ENCODE measurements at regions not wholly inside any gene's neighbourhood (a gene's known extent, or its start where the extent isn't known, plus 50 kb on each side); places are given as distances from the start of the nearest gene placed in this dataset.
"Not testable (repeated sequence)": the region's sequence is repeated elsewhere in the genome, so short reads cannot be mapped to it uniquely, and the experiment has no call there.

GRCh38 chr5:164497311-164498064, 992.1 kb downstream of the MAT2B start:
- DNase-seq (ENCODE audit: low read depth), result no peak

- no peak for DNase-seq (ENCODE audit: low read depth)
These were observed 993.0 kb downstream of the MAT2B start for GRCh38 chr5:164498438-164498837.

GRCh38 chr5:164500856-164501255, 995.4 kb downstream of the MAT2B start:
- DNase-seq (ENCODE audit: low read depth), result no peak

GRCh38 chr5:164501344-164501743, 995.9 kb downstream of the MAT2B start:
- no peak for DNase-seq (ENCODE audit: low read depth)

GRCh38 chr5:164504141-164504772, 998.8 kb downstream of the MAT2B start:
- peak; percentile 53 for DNase-seq (ENCODE audit: low read depth)

GRCh38 chr5:164505791-164506190, 1000.4 kb downstream of the MAT2B start:
- DNase-seq (ENCODE audit: low read depth), result no peak

- DNase-seq (ENCODE audit: low read depth), result no peak
These were observed 1012.8 kb downstream of the MAT2B start for GRCh38 chr5:164518067-164518740.

GRCh38 chr5:164518741-164519080, 1013.3 kb downstream of the MAT2B start:
- no peak for DNase-seq (ENCODE audit: low read depth)

- DNase-seq (ENCODE audit: low read depth), result no peak
These were observed 1026.9 kb downstream of the MAT2B start for GRCh38 chr5:164532235-164532900.

GRCh38 chr5:164533426-164533825, 1028.0 kb downstream of the MAT2B start:
- not testable (repeated sequence) for DNase-seq (ENCODE audit: low read depth)

- no peak for DNase-seq (ENCODE audit: low read depth)
These were observed 1034.8 kb downstream of the MAT2B start for GRCh38 chr5:164540174-164540573.

GRCh38 chr5:164545507-164545906, 1040.1 kb downstream of the MAT2B start:
- no peak for DNase-seq (ENCODE audit: low read depth)

- DNase-seq (ENCODE audit: low read depth), result no peak
These were observed 1048.4 kb downstream of the MAT2B start for GRCh38 chr5:164553851-164554250.

GRCh38 chr5:164555809-164556208, 1050.4 kb downstream of the MAT2B start:
- DNase-seq (ENCODE audit: low read depth), result no peak

GRCh38 chr5:164560216-164560615, 1054.8 kb downstream of the MAT2B start:
- no peak for DNase-seq (ENCODE audit: low read depth)

- DNase-seq (ENCODE audit: low read depth), result no peak
These were observed 1056.8 kb downstream of the MAT2B start for GRCh38 chr5:164561933-164562872.

- DNase-seq (ENCODE audit: low read depth), result no peak
These were observed 1058.0 kb downstream of the MAT2B start for GRCh38 chr5:164563370-164563769.

GRCh38 chr5:164573397-164573796, 1068.0 kb downstream of the MAT2B start:
- DNase-seq (ENCODE audit: low read depth), result no peak

- DNase-seq (ENCODE audit: low read depth), result no peak
These were observed 1071.8 kb downstream of the MAT2B start for GRCh38 chr5:164577201-164577600.

GRCh38 chr5:164577742-164578141, 1072.3 kb downstream of the MAT2B start:
- DNase-seq (ENCODE audit: low read depth), result no peak

- DNase-seq (ENCODE audit: low read depth), result no peak
These were observed 1073.0 kb downstream of the MAT2B start for GRCh38 chr5:164578401-164578800.

All from LHCN-M2 (cell line).